Uterus (tissue), 3 donors: ENCODE measurements at regions not wholly inside any gene's neighbourhood (a gene's known extent, or its start where the extent isn't known, plus 50 kb on each side); places are given as distances from the start of the nearest gene placed in this dataset.

Experiments
- DNase-seq, 2 donors: peaks; one replicate each; pipeline ENCODE4 v3.0.0-alpha.2; 2019 to 2020
- H3K27ac ChIP-seq, 2 donors: fragments of 200-600 bp; sonication (generic); 1 replicate in 1 of 2; 2 replicates in 1 of 2; pipeline ENCODE4 v1.5.1; 2016 to 2018
- H3K27me3 ChIP-seq, 2 donors: fragments of 200-600 bp; sonication (generic); one replicate each; pipeline ENCODE4 v1.5.1; 2018 to 2019; ENCODE audit warnings: control low read depth in 1 of 2
- H3K36me3 ChIP-seq, 2 donors: fragments of 200-600 bp; sonication (generic); one replicate each; pipeline ENCODE4 v1.5.1; 2019; ENCODE audit warnings: control low read depth in 1 of 2
- H3K4me1 ChIP-seq, 2 donors: fragments of 200-600 bp; sonication (generic); one replicate each; pipeline ENCODE4 v1.5.1; 2018 to 2019; ENCODE audit warnings: control low read depth in 1 of 2
- H3K4me3 ChIP-seq, 2 donors: fragments of 200-600 bp; sonication (generic); 1 replicate in 1 of 2; 2 replicates in 1 of 2; pipeline ENCODE4 v1.5.1; 2018 to 2019; ENCODE audit warnings: mild to moderate bottlenecking in 1 of 2
- H3K9me3 ChIP-seq, 2 donors: fragments of 200-600 bp; sonication (generic); one replicate each; pipeline ENCODE4 v1.5.1; 2019; ENCODE audit warnings: control low read depth in 1 of 2
- CTCF ChIP-seq, 4 experiments: fragments of 200-600 bp in 2 of 4; fragments of 450-650 bp in 2 of 4; sonication (generic) in 2 of 4; IDR thresholded peaks; one replicate each; pipeline ENCODE4 v1.5.1; 2016 to 2019; ENCODE audit warnings: antibody characterized with exemption in 4 of 4, mild to moderate bottlenecking in 2 of 4, moderate library complexity in 1 of 4
- POLR2A ChIP-seq, 2 donors: fragments of 450-650 bp; IDR thresholded peaks; one replicate each; pipeline ENCODE4 v1.6.1; 2016; ENCODE audit warnings: antibody characterized with exemption in 2 of 2, mild to moderate bottlenecking in 1 of 2, moderate library complexity in 1 of 2
- intact Hi-C: fragments of 100-400 bp; cut with DNase I; formaldehyde crosslinking; loops from one replicate; pipeline ENCODE4 v1.15.1; 2023; ENCODE audit warnings: low total_unique reads
- donor health status: DM: yes; HTN: yes; CAD: no.

- no peaks in the 10 kb centered on the region for H3K9me3 ChIP-seq
- H3K4me1 ChIP-seq = no peaks in the 10 kb centered on the region
- H3K27ac ChIP-seq = no peak overlapping the region
- no peak for DNase-seq
- no peaks in the 10 kb centered on the region for H3K27me3 ChIP-seq
- intact Hi-C loops = no loop called here
- H3K36me3 ChIP-seq = no peaks in the 10 kb centered on the region
- no peak for TF ChIP-seq CTCF (IDR thresholded peaks at IDR 0.05)
- no peak for TF ChIP-seq POLR2A (IDR thresholded peaks at IDR 0.05)
- no peak overlapping the region for H3K4me3 ChIP-seq
These were observed 1066.0 kb upstream of the ADGRL3 start for GRCh38 chr4:60134099-60134498.

GRCh38 chr4:60155088-60155487, 1045.0 kb upstream of the ADGRL3 start:
- H3K4me3 ChIP-seq = no peak overlapping the region
- DNase-seq = no peak
- no peaks in the 10 kb centered on the region for H3K9me3 ChIP-seq
- H3K4me1 ChIP-seq = no peaks in the 10 kb centered on the region
- no peak overlapping the region for H3K27ac ChIP-seq
- intact Hi-C loops = no loop called here
- H3K27me3 ChIP-seq = no peaks in the 10 kb centered on the region
- no peaks in the 10 kb centered on the region for H3K36me3 ChIP-seq
- TF ChIP-seq POLR2A (IDR thresholded peaks at IDR 0.05) (no peak), CTCF (IDR thresholded peaks at IDR 0.05) (no peak)

- DNase-seq = no peak
- Histone ChIP-seq H3K27me3 (no peaks in the 10 kb centered on the region), H3K36me3 (no peaks in the 10 kb centered on the region), H3K9me3 (no peaks in the 10 kb centered on the region), H3K4me3 (no peak overlapping the region), H3K27ac (no peak overlapping the region), H3K4me1 (no peaks in the 10 kb centered on the region)
- intact Hi-C loops = no loop called here
- TF ChIP-seq POLR2A (IDR thresholded peaks at IDR 0.05) (no peak), CTCF (IDR thresholded peaks at IDR 0.05) (no peak)
These were observed 1027.0 kb upstream of the ADGRL3 start for GRCh38 chr4:60173103-60173502.

GRCh38 chr4:60173718-60174117, 1026.4 kb upstream of the ADGRL3 start:
- intact Hi-C loops = no loop called here
- Histone ChIP-seq H3K4me1 (no peaks in the 10 kb centered on the region), H3K27me3 (no peaks in the 10 kb centered on the region), H3K9me3 (no peaks in the 10 kb centered on the region), H3K4me3 (no peak overlapping the region), H3K27ac (no peak overlapping the region), H3K36me3 (no peaks in the 10 kb centered on the region)
- DNase-seq = no peak
- TF ChIP-seq CTCF (IDR thresholded peaks at IDR 0.05) (no peak), POLR2A (IDR thresholded peaks at IDR 0.05) (no peak)

- Histone ChIP-seq H3K9me3 (no peaks in the 10 kb centered on the region), H3K27ac (no peak overlapping the region), H3K36me3 (no peaks in the 10 kb centered on the region), H3K27me3 (no peaks in the 10 kb centered on the region), H3K4me3 (no peak overlapping the region), H3K4me1 (no peaks in the 10 kb centered on the region)
- DNase-seq = no peak
- TF ChIP-seq CTCF (IDR thresholded peaks at IDR 0.05) (no peak), POLR2A (IDR thresholded peaks at IDR 0.05) (no peak)
- intact Hi-C loops = no loop called here
These were observed 1024.9 kb upstream of the ADGRL3 start for GRCh38 chr4:60175241-60175640.
